OCI-LY1 (cell line): ENCODE measurements at regions not wholly inside any gene's neighbourhood (a gene's known extent, or its start where the extent isn't known, plus 50 kb on each side); places are given as distances from the start of the nearest gene placed in this dataset.

ENCODE experiments used
- EZH2 ChIP-seq: fragments of 200-600 bp; sonication (generic), shearing (Covaris generic); IDR thresholded peaks from 2 replicates; pipeline ENCODE4 v1.8.0; 2017; ENCODE audit warnings: borderline replicate concordance, mixed run types, mild to moderate bottlenecking, antibody characterized with exemption, low read length, moderate library complexity, mixed read lengths
- TF ChIP-seq, protein P1 (sequence below): fragments of 200-600 bp; sonication (generic), shearing (Covaris generic); IDR thresholded peaks from 2 replicates; pipeline ENCODE4 v1.5.1; 2017; ENCODE audit warnings: mild to moderate bottlenecking, antibody characterized with exemption, low read length, moderate library complexity, mixed read lengths

DNA sequence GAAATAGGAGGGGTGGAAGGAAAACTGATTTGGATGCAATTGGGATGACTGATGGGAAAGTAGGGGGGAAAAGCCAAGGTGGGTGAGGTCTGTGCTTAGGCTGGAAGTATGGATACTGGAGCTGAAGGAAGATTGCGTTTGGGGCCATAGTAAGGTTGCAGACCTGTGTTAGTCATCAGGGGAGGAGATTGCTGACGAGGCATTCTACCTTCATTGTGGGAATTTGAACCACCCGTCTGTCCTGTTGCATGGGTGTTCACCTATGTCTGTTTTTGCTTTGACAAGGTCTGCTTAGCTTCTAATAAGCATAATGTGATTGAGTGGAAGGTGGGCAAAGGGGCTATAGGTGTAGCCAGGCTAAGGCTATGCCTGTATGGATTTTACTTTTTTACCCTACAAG lies 323.8 kb downstream of the BLID start:
- TF ChIP-seq, protein P1, sequence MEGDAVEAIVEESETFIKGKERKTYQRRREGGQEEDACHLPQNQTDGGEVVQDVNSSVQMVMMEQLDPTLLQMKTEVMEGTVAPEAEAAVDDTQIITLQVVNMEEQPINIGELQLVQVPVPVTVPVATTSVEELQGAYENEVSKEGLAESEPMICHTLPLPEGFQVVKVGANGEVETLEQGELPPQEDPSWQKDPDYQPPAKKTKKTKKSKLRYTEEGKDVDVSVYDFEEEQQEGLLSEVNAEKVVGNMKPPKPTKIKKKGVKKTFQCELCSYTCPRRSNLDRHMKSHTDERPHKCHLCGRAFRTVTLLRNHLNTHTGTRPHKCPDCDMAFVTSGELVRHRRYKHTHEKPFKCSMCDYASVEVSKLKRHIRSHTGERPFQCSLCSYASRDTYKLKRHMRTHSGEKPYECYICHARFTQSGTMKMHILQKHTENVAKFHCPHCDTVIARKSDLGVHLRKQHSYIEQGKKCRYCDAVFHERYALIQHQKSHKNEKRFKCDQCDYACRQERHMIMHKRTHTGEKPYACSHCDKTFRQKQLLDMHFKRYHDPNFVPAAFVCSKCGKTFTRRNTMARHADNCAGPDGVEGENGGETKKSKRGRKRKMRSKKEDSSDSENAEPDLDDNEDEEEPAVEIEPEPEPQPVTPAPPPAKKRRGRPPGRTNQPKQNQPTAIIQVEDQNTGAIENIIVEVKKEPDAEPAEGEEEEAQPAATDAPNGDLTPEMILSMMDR = no peak
- TF ChIP-seq EZH2 = no peak
